ENCODE measurements at regions not wholly inside any gene's neighbourhood (a gene's known extent, or its start where the extent isn't known, plus 50 kb on each side); places are given as distances from the start of the nearest gene placed in this dataset.

- Histone ChIP-seq H3K4me1 (ENCODE audit: control insufficient read depth, insufficient read depth, low read length) (no peaks in the 10 kb centered on the region), H3K4me3 (ENCODE audit: low read depth in 2 of 2, low read length in 2 of 2) (no peak overlapping the region), H3K27ac (ENCODE audit: low read length) (no peak overlapping the region), H3K27me3 (ENCODE audit: control insufficient read depth, insufficient read depth, low read length) (no peaks in the 10 kb centered on the region), H3K36me3 (ENCODE audit: control insufficient read depth, insufficient read depth, low read length) (no peaks in the 10 kb centered on the region), H3K9me3 (ENCODE audit: control insufficient read depth, insufficient read depth, low read depth, low read length) (no peaks in the 10 kb centered on the region)
- ATAC-seq (no peak), DNase-seq (ENCODE audit: low read depth, low spot score) (no peak)
- intact Hi-C loops (cut with micrococcal nuclease; ENCODE audit: unreplicated experiment) = no loop called here
- BruUV-seq (replicated peaks) = no TSS peak
- POLR2A ChIA-PET = no interaction called here
- in situ Hi-C loops (cut with HindIII; ENCODE audit: low pct_unique_long_range_greater_than_20kb, low sequenced_read_pairs) = no loop called here
- no peak for TF ChIP-seq POLR2AphosphoS5 (IDR thresholded peaks at IDR 0.05; ENCODE audit: low read depth, low read length)
- no peak for TF ChIP-seq TCF7L2 (IDR thresholded peaks at IDR 0.05; ENCODE audit: low read depth, low read length)
- no peak for TF ChIP-seq CTCF (IDR thresholded peaks at IDR 0.05)
- TF ChIP-seq SIN3A (IDR thresholded peaks at IDR 0.05; ENCODE audit: borderline replicate concordance, insufficient read depth, low read depth, low read length) = no peak
- no peak for TF ChIP-seq REST (IDR thresholded peaks at IDR 0.05; ENCODE audit: insufficient read depth in 1 of 2, low read depth in 2 of 2, low read length in 1 of 2)
- CTCF ChIA-PET = no interaction called here
These were observed 1134.7 kb upstream of the ADGRL2 start for GRCh38 chr1:80666073-80666472.

- no peaks in the 10 kb centered on the region for H3K9me3 ChIP-seq (ENCODE audit: control insufficient read depth, insufficient read depth, low read depth, low read length)
- no peak overlapping the region for H3K4me3 ChIP-seq (ENCODE audit: low read depth in 2 of 2, low read length in 2 of 2)
- no TSS peak for BruUV-seq (replicated peaks)
- intact Hi-C loops (cut with micrococcal nuclease; ENCODE audit: unreplicated experiment) (no loop called here), in situ Hi-C loops (cut with HindIII; ENCODE audit: low pct_unique_long_range_greater_than_20kb, low sequenced_read_pairs) (no loop called here)
- H3K36me3 ChIP-seq (ENCODE audit: control insufficient read depth, insufficient read depth, low read length) = no peaks in the 10 kb centered on the region
- DNase-seq (ENCODE audit: low read depth, low spot score) = no peak
- no peak for ATAC-seq
- TF ChIP-seq TCF7L2 (IDR thresholded peaks at IDR 0.05; ENCODE audit: low read depth, low read length) = no peak
- no peak for TF ChIP-seq POLR2AphosphoS5 (IDR thresholded peaks at IDR 0.05; ENCODE audit: low read depth, low read length)
- no peak for TF ChIP-seq CTCF (IDR thresholded peaks at IDR 0.05)
- no peak for TF ChIP-seq REST (IDR thresholded peaks at IDR 0.05; ENCODE audit: insufficient read depth in 1 of 2, low read depth in 2 of 2, low read length in 1 of 2)
- no peak for TF ChIP-seq SIN3A (IDR thresholded peaks at IDR 0.05; ENCODE audit: borderline replicate concordance, insufficient read depth, low read depth, low read length)
- H3K27me3 ChIP-seq (ENCODE audit: control insufficient read depth, insufficient read depth, low read length) = no peaks in the 10 kb centered on the region
- ChIA-PET CTCF (no interaction called here), POLR2A (no interaction called here)
- H3K4me1 ChIP-seq (ENCODE audit: control insufficient read depth, insufficient read depth, low read length) = no peaks in the 10 kb centered on the region
- H3K27ac ChIP-seq (ENCODE audit: low read length) = no peak overlapping the region
These were observed 1141.6 kb upstream of the ADGRL2 start for GRCh38 chr1:80659161-80659560.

All from Panc1 (cell line).